ENCODE measurements at regions not wholly inside any gene's neighbourhood (a gene's known extent, or its start where the extent isn't known, plus 50 kb on each side); places are given as distances from the start of the nearest gene placed in this dataset.

DNA sequence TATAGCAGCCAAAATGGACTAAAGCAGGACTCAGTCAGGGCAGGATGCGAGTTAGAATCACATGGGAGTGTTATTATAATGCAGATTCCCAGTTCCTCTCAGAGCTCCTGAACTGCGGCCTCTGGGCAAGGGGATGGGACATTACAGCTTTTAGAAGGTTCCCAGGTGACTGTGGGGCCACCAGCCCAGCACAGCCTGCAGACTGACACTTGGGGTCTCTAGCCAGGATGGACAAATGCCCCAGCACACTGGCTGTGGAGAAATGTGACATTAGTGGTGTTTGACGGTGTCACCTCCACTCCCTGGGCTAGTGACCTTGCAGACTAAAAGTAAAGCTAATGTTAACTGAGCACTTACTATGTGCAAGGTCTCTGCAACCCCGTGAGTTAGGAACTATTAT is 238.0 kb upstream of the HS6ST1 start:
- DNase-seq = no peak
- intact Hi-C loops (cut with DNase I) = no loop called here

- no peak for DNase-seq
- intact Hi-C loops (cut with DNase I) = no loop called here
Observed at GRCh38 chr2:128557069-128557468, 238.4 kb upstream of the HS6ST1 start.

GRCh38 chr2:128557831-128558241 is 239.2 kb upstream of the HS6ST1 start:
- intact Hi-C loops (cut with DNase I) = no loop called here
- DNase-seq = no peak

GRCh38 chr2:128558441-128558840 is 239.8 kb upstream of the HS6ST1 start:
- no peak for DNase-seq
- intact Hi-C loops (cut with DNase I) = no loop called here

- peak in 1 of 10 donors; percentile 65 for DNase-seq
- intact Hi-C loops (cut with DNase I) = no loop called here
Observed at GRCh38 chr2:128558895-128559532, 240.3 kb upstream of the HS6ST1 start.

DNA sequence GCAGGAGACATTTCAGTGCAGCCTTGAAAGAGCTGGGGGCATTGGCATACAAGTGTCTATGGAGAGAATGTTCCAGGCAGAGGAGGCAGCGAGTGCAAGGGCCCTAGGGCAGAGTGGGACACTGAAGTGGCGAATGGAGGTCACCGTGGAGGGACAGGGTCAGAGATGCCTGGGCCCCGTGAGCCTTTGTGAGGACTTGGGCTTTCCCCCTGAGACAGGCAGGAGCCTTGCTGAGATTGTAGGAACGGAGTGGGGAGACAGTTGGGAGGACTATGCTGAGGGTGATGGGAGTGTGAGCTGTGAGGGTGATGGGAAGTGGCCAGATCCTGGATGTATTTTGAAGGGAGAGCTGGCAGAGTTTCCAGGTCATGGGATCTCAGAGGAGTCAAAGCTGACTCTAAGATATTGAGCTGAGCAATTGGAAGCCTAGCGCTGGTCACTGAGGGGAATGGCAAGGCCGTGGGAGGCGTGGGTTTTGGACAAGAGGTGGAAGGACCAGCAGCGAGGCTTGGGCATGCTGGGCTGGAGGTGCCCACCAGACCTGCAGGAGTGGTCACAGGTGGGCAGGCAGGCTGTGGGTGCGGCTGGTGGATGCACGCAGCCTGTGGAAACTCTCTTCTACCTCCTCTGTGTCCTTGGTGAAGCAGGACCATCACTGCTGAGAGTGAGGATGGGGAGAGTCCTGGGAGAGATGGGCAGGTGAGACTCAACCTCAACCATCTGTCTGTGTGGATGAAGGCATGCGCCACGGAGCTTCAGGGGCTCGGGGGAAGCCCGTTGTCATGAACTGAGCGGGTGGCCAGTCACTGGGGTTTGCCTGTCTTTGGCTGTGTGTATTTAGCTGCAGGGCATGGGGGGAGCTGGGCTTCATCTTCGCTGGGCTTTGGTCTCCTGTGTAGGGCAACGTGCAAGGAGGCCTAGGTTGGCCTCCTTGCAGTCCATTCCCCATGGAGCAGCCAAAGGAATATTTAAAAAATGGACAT is 241.2 kb upstream of the HS6ST1 start:
- DNase-seq = peak in 1 of 10 donors; percentile 76
- intact Hi-C loops (cut with DNase I) = no loop called here

DNA sequence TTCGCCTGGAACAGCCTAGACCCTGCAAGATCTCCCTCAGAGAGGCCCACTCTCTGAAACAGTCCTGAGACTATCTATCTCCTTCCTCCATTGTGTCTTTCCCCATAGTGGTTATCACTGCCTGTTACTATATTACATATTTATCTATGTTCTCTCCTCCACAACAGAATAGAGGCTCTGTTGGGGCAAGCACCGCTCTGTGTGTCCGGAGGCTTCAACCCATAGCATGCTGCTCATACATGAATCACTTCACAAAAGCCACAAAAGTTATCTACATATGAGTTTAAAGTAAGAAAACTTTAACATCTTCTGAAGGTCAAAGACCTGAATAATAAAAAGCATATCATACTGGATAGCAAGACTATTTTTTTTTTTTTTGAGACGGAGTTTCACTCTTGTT is 242.1 kb upstream of the HS6ST1 start:
- intact Hi-C loops (cut with DNase I) = no loop called here
- no peak for DNase-seq

- no peak for DNase-seq
- intact Hi-C loops (cut with DNase I) = no loop called here
Observed at GRCh38 chr2:128562471-128563347, 244.0 kb upstream of the HS6ST1 start.

GRCh38 chr2:128563348-128563687 is 244.7 kb upstream of the HS6ST1 start:
- DNase-seq = peak in 9 of 10 donors; percentile 27 to 95 (median 74)
- intact Hi-C loops (cut with DNase I) = no loop called here

GRCh38 chr2:128564131-128564530 is 245.5 kb upstream of the HS6ST1 start:
- intact Hi-C loops (cut with DNase I) = no loop called here
- no peak for DNase-seq

DNA sequence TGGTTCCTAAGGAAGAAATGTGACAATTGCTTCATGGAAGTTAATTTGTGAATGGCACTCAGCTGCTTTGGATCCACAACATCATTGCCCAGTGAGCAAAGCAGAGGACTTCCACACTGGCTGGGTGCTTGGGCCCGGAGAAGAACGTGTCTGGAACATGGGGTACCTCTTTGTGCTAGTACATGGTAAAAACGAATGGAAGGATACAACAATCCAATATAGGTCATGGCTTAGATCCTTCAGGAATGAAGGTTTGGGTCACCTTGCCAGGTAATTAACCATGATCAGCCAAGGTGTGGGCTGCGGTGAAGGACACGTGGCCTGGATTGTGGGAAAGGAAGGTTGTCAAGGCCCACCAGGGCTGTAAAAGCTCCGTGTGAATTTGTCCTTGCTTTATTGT is 245.9 kb upstream of the HS6ST1 start:
- DNase-seq = no peak
- intact Hi-C loops (cut with DNase I) = no loop called here

DNA sequence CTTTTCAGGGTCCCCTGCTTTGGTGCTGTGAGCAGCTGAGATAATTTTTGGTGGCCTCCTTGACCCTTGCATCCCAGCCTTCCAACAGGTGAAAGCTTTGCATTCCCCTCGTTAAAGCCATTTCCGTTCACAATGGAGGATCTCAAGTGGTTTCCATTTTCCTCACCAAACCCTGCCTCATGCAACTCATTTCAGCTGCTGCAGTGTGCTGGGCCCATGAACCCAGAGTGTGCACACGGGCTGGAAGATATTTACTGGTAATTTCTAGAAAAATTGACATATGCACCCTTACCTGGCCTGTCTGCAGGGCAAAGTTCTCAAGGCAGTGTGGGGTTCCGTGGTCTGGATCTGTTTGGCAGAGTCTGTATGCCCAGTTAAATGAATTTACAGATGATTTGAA is 246.8 kb upstream of the HS6ST1 start:
- DNase-seq = no peak
- intact Hi-C loops (cut with DNase I) = no loop called here

- intact Hi-C loops (cut with DNase I) = no loop called here
- DNase-seq = no peak
Observed at GRCh38 chr2:128566671-128567070, 248.0 kb upstream of the HS6ST1 start.

- intact Hi-C loops (cut with DNase I) = no loop called here
Observed at GRCh38 chr2:128568106-128568505, 249.4 kb upstream of the HS6ST1 start.

DNA sequence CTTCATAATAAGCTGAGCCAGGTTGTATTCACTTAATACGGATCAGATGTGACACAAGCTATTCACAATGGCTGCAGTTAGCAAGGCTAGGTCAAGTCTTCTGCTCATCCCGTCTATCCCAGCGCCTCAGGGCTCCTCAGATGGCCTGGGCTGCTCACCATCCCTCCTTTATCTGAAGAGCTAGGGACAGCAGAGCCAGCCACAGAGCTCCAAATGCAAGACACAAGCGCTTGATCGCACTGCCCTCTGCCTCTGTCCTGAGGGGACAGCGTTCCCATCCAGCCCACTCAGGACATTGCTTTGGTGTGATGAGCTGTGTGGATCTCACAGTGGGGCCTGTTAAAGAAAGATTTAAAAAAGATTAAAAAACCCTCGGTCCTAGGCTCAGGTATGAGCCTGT is 254.4 kb upstream of the HS6ST1 start:
- intact Hi-C loops (cut with DNase I) = no loop called here
- DNase-seq = no peak

More at GRCh38 chr2:128568106-128568505, 249.4 kb upstream of the HS6ST1 start:
- no peak for DNase-seq

DNA sequence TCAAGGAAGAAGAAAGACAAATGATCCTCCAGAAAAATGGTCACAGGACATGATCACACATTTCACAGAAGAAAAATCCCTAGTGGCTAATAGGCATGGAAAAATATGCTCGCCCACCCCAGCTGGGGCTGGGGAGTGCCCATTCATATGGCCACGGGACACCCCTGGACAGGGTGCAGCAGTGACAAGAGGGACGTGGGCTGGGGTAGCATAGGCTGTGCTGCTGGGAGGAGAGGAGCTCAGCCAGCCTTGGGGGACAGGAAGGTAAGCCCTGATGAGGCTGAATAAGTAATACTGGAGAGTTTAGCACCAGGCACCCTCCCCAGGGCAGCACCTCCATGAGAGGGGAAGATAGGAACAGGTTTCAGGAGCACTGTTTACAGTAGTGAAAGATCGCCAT is 254.9 kb upstream of the HS6ST1 start:
- no peak for DNase-seq

DNA sequence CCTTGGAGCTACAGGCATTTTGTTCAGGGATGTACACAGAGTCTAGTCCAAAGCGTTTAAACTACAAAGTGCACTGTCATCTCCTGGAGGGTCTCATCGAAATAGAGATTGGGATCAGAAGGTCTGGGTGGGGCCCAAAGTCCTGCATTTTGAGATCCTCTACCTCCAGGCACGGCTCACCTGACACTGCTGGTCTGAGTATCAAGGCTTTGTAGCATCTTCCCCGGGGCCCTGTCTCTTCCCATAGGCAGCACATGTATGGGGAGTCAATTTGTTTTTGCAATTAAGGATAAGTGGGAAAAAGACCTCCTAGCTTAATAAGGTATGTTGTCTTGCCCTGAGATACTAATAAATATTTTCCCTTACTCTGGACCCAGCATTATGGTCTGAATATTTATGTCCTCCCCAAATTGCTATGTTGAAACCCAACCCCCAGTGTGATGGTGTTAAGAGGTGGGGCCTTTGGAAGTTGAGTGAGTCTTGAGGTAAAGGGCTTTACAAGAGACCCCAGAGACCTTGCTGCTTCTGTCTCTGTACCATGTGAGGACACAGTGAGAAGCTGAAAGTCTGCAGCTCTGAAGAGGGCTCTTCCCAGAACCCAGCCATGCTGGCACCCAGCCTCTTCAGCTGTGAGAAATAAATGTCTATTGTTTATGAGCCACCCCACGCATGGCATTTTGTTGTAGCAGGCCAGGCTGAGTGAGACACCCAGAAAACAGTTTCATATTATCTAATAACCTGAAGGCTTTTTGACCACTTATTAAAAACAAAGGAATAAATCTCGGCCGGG is 258.7 kb upstream of the HS6ST1 start:
- intact Hi-C loops (cut with DNase I) = no loop called here
- DNase-seq = peak in 4 of 10 donors; percentile 42 to 90 (median 59)

More for the DNA sequence above, 254.9 kb upstream of the HS6ST1 start:
- intact Hi-C loops (cut with DNase I) = no loop called here

DNA sequence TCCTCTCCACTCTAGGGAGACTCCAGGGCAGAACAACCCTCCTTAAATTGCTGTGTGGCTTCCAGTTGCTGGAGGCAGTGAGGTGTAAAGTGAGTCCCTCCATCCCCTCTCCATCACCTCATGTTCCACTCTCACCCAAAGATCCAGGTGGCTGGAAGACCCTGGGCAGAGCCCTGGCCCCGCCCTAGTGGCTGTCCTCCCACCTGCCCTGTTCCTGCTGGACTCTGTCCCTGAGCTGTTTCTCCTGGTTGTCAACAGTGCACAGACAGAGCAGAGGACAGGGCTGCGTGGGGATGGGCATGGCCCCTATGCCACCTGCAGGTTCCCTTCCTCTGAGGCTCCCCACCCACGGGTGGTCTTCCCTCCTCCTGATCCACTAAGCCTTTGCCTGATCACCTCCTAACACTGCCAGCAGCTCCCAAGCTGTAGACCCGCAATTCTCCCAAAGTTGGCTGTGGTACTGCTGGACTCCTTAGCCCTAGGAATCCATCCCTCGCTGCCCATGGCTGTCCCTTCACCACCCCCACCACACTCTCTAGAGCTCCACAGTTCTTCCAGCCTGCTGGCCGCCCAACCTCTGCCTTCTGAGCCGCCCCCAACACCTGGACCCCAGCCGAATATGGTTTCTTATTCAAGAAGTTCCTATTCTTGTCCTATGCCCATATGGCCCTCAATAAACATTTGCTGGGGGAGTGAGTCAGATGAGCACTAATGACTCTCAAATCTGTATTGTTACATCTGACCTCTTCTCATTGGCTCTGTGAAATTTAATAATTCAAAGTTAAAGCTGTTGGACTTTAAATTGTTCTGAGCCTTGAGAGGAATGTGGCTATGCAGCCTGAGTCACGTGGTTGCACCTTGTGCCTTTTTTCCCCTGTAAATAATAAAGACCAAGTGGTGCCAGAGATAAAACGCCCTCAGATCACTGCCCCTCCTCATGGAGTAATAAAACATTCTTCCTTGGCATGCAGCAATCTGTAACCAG is 260.0 kb upstream of the HS6ST1 start:
- peak in 1 of 10 donors; percentile 29 for DNase-seq
- intact Hi-C loops (cut with DNase I) = no loop called here

DNA sequence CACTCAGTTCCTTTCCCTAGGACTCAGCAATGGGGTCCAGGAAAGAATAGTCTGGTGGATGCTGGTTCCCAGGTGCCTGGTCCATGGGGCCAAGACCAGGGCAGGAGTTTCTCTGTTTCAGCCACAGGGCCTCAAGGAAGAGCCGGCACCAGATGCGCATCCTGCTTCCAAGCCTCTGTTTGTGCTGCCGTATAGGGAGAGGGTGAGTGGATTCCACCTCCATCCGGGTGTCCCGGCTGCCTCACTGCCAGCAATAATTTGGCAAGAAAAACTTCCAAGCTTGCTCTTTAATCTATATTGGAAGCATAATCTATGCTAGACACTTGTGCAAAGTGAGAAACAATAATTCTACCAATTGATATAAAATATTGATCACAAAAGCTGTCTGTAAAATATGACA is 261.2 kb upstream of the HS6ST1 start:
- peak in 2 of 10 donors; percentile 43 to 57 for DNase-seq
- intact Hi-C loops (cut with DNase I) = no loop called here

All from posterior cingulate gyrus (tissue), 11 donors.